Prostate gland (tissue), 2 donors: ENCODE measurements at regions not wholly inside any gene's neighbourhood (a gene's known extent, or its start where the extent isn't known, plus 50 kb on each side); places are given as distances from the start of the nearest gene placed in this dataset.

Source experiments
- CTCF ChIP-seq, 4 experiments: fragments of 200-600 bp in 2 of 4; fragments of 450-650 bp in 2 of 4; sonication (generic) in 2 of 4; IDR thresholded peaks; 1 replicate in 3 of 4; 2 replicates in 1 of 4; pipeline ENCODE4 v1.5.1; 2016 to 2019; ENCODE audit warnings: antibody characterized with exemption in 4 of 4, mild to moderate bottlenecking in 2 of 4, moderate library complexity in 2 of 4
- POLR2AphosphoS5 ChIP-seq: sonication (generic); formaldehyde crosslinking; IDR thresholded peaks from one replicate; pipeline ENCODE4 v1.6.1; 2017; ENCODE audit warnings: antibody characterized with exemption

GRCh38 chr10:76736815-76737618 lies 900.6 kb downstream of the KCNMA1 start:
- TF ChIP-seq POLR2AphosphoS5 (no peak), CTCF (IDR thresholded peaks at IDR 0.05) (no peak)
